Pons (tissue), 1 donor: ENCODE measurements at regions not wholly inside any gene's neighbourhood (a gene's known extent, or its start where the extent isn't known, plus 50 kb on each side); places are given as distances from the start of the nearest gene placed in this dataset.
"Not testable (repeated sequence)": the region's sequence is repeated elsewhere in the genome, so short reads cannot be mapped to it uniquely, and the experiment has no call there.

Experiments used
- DNase-seq: peaks from one replicate; pipeline ENCODE4 v3.0.0-alpha.2; 2016; ENCODE audit warnings: low spot score

DNA sequence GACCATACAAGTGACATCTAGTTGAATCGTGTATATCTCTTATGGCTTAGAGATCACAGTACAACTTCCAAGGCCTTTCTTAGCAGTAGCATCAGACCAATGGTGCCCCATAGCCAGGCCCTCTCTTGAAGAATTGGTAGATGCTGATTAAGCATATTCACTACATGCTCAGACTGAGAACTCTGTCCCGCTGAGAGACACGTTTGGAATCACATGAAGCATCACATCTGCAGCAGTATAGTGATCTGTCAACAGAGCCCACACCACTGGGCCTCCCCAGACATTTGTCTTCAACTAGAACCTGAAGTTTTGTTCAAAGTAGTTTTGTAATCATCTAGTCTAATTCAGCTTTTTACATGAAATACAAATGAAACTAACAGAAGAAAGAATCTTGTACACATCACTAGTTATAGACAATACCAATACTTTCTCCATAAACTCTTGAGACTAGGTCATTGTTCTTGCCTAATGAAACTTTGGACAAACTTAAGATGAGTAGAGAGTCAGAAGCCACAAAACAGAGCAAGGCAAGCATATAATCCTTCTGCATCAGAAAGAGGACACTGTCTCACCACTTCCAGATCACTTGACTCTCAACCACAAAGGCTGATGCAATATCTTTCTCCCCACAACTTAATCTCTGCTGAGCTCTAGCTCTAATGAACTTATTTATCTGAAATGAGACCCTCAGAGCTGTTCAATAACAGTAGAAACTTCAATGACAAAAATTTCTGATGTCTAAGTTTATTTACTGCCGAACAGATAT lies 182.7 kb downstream of the TBX18 start:
- DNase-seq = no peak

GRCh38 chr6:84579404-84579803 lies 185.0 kb downstream of the TBX18 start:
- DNase-seq = no peak

- DNase-seq = no peak
These were observed 188.4 kb downstream of the TBX18 start for GRCh38 chr6:84576029-84576428.

DNA sequence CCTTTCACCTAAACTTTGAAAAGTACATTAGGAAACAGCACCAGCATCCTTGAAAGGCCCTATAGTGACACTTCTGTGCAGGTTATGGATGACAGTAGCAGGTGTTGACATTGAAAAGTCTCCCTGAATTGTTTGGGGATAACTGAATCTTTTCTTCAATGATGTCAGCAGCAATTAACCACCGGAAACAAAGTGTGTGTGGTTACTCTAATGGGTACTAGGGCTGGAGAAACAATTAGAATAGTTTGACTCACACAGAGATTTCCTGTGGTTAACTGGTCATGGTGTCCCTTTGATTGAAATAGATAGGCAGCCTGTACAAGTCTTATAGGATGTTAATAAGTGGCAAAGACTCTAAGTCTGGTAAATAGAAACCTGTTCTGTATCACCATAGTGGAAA lies 189.1 kb downstream of the TBX18 start:
- DNase-seq = no peak

- no peak for DNase-seq
These were observed 194.5 kb downstream of the TBX18 start for GRCh38 chr6:84569882-84570281.

DNA sequence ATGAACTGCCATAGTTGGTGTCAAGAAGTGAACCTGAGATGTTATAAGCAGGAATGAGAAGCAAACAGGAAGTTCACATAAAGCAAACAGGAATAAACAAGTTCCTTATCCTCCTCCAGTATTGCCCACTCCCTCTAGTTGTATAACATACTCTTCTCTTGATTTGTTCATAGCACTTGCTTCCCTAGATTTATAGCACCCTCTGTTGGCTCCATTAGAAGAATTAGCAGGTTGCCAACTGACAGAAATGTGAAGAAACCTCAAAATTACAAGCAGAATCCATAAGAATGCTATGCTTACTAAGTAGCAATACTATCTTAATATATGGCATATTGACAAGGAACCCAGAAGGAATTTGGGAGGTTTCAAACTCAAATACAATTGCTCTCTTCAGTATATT lies 195.4 kb downstream of the TBX18 start:
- no peak for DNase-seq

DNA sequence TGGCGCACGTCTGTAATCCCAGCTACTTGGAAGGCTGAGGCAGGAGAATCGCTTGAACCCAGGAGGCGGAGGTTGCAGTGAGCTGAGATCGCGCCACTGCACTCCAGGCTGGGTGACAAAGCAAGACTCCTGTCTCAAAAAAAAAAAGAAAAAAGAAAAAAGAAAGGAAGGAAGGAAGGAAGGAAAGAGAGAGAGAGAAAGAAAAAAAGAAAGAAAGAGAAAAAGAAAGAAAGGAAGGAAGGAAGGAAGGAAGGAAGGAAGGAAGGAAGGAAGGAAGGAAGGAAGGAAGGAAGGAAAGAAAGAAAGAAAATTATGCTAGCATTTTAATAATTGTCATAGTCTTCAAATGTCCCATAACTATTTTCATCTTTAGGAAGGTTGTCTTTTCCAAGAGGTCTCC lies 198.7 kb downstream of the TBX18 start:
- DNase-seq = not testable (repeated sequence)

- no peak for DNase-seq
These were observed 203.7 kb downstream of the TBX18 start for GRCh38 chr6:84560436-84561390.

- no peak for DNase-seq
These were observed 207.7 kb downstream of the TBX18 start for GRCh38 chr6:84556541-84557335.

DNA sequence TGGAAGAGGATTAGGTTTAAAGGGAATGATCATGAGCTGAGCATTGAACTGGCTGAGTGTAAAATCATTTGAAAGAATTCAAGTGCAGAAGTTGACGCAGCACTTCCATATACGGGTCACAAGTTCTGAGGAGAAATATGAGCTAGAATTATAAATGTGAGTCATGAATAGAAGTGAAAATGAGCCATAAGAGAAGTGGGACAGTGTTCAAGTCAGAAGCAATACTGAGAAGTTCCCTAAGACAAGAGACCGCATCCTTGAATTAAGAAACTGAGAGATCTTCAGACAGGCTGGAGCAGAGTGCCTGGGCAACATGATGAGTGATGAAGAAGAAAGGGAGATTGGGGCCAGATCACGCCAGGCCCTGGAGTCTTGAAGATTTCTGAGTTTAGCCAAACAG lies 209.7 kb downstream of the TBX18 start:
- DNase-seq = no peak

- DNase-seq = no peak
These were observed 210.3 kb downstream of the TBX18 start for GRCh38 chr6:84554074-84554473.

DNA sequence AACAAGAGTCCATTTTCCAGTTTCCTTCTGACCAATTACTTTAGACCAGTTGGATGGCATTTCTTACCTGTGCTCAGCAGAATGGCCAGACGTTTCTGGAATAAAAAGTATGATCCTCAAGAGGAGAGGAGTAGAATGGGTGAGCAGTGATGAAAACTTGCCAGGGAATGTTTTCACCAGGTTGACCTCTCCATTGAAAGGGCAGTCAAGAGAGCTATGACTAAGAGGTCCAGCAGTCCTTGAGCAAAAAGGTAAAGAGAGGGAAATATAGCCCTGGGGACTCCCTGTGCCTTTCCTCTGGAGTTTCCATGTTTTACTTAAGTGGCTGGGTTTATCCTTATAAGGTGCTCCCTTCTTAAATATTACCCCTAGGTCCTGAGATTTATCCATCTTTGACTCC lies 210.9 kb downstream of the TBX18 start:
- no peak for DNase-seq

- DNase-seq = no peak
These were observed 212.6 kb downstream of the TBX18 start for GRCh38 chr6:84551797-84552196.

DNA sequence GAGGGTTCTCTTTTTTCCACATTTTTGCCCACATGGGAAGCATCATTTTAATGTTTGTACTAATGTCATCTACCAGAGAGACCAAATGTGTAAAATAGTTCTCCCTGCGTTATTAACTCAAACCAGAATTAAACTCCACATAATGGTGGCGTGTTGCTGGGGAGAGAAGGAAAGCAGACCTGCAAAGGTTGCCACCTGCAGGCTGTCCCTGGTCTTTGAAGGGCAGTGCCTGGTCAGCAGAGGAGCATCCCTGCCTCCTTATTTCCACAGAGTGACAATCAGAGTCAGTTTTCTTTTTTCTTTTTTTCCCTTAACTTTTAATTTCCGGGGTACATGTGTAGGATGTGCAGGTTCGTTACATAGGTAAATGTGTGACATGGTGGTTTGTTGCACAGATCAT lies 214.5 kb downstream of the TBX18 start:
- no peak for DNase-seq

- no peak for DNase-seq
These were observed 217.0 kb downstream of the TBX18 start for GRCh38 chr6:84547341-84547801.

DNA sequence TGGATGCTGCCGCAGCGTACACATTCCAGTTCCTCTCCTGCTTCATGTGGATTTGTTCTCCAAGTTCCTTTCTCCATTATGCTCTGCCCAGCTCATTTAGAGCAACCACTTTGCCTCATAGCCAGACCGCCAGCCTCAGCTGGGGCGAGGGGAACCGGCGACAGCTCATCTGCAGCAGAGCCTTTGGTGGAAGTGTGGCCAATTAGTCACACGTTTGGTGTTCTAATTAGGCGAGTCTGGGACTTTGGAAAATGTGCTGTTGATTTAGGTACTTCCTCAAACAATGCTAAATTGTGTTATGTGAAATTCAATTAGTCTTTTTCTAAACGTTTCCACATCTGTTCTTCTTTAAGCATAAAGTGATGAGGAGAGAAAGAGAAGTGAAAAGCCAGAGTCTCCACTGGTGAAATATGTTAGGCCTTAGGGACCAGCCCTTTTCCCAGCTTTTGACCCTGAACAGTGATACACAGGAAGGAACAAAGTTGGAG lies 217.9 kb downstream of the TBX18 start:
- DNase-seq = no peak

DNA sequence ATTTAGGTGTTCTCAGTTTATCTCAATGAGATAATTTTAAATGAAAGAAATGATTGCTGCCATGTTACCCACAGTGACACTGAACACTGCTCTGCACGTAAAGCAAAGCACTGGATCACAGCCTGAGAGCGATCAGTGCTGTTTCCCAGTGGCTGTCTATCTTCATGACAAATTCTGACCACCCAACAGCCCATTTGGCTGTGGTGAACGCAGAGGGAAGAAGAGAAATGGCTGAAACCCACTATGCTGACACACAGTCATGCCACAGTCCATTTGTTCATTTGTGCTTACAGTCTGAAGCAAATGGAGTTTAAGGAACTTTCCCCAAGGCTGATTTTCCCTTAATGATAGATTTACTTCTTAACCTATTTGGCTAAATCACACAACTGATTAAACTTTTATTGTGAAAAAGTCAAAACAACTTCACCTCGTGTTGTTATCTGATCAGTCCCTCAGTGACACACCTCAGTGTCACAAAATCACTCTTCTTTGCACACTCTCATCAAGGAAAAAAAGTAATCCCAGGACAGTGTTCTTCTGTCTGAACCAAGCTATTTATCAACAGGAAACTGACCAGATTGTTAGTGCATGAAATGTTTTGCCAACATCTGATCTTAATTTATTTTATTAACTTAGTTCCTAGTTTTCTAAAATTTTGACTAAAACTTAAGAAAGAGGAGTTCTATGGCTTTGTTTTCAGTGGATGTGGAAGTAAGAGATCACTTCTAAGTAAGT lies 225.1 kb downstream of the TBX18 start:
- no peak for DNase-seq

DNA sequence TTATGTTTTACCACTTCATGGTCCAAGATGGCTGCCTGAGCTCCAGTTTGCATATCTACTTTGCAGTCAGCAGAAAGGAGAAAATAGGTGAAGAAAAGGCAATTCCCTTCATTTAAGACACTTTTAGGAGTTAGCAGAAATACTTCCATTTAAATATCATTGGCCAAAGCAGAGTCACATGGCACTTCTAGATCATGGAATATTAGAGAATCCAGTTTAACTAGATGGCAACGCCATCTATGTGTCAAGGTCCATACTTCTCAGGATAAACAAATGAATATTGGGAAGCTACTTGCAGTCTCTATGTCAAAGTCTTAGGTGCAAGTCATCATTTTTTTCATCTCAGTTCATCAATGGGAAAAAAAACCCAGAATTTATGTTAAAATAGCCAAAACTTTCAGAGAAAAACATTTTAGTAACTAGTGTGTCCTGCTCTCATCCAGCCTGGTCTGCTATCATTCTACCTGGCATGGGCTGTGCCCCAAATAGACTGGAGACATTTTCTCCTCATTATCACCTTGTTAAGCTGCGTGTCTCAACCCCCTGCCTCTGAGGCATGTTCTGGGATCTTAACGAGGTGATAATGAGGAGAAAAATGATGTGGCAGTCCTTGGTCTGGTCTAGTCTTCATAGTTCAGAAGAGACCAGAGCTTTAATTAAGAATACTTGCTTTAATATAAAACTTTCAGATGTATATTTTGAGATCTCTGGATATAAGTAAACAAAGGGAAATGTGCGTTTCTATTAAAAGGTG lies 227.3 kb downstream of the TBX18 start:
- DNase-seq = no peak

DNA sequence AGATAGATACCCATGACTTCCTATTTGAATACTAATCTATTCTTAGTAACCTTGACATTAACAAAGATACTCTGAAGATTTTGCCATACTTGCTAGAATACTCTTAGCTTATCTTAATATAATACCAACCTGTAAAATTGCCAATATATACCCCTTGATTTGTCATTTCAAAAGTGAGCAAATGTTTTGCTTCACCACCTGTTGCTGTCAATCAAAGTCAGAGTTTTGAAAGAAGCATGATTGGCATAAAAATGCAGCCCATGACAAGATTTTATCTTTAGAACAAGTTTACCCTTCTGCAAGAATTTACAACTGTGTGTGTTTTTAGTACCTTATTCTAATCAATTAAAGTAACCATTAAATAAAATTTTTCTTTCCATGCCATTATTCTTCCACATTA lies 236.2 kb downstream of the TBX18 start:
- DNase-seq = no peak

- no peak for DNase-seq
These were observed 237.8 kb downstream of the TBX18 start for GRCh38 chr6:84526631-84527030.

GRCh38 chr6:84525907-84526306 lies 238.5 kb downstream of the TBX18 start:
- no peak for DNase-seq
